GM12865 (cell line): ENCODE measurements at regions not wholly inside any gene's neighbourhood (a gene's known extent, or its start where the extent isn't known, plus 50 kb on each side); places are given as distances from the start of the nearest gene placed in this dataset.
A peak's percentile ranks its signal among the peaks of the same experiment; 100 is the strongest.

ENCODE experiments used
- DNase-seq: peaks from one replicate; pipeline ENCODE4 v3.0.0; 2010; ENCODE audit warnings: low read depth
- H3K4me3 ChIP-seq: 2 replicates; pipeline ENCODE4 v1.5.1; 2011; ENCODE audit warnings: mild to moderate bottlenecking, low read depth, low read length, control low read depth
- TF ChIP-seq, protein P1 (sequence below): IDR thresholded peaks from 2 replicates; pipeline ENCODE4 v1.5.1; 2011; ENCODE audit warnings: low read length, control low read depth, low read depth, inconsistent platforms; ENCODE audit not compliant: insufficient read depth; ENCODE audit errors: missing control alignments

DNA sequence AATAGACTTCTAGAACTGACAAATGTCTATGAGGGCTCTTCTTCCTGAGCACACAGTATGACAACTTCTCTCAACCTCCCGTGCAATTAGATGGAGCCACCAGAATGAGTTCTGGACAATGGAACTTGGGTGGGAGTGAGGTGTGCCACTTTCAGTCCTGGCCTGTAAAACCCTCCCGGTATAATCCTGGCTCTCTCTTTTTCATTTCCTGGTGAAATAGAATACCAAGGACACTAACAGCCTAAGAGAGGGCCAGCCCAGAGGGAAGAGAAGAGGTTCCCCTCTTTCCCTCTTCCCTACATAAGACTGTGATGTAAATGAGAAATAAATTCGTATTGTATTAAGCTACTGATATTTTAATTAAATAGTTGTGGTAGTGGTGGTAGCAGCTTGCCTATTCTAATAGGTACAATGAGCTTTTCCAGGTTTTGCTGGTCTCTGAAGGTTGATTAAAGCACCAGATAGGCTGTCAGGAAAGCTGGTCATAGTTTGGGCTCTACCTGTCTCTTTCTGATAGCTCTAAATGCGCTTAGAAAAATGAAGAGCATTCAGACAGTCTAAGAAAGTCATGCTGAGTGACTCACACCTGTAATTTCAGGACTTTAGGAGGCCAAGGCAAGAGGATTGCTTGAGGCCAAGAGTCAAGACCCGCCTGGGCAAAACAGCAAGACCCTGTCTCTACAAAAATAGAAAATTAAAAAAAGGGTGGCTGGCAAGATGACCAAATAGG, 108.6 kb upstream of the ZNF644 start:
- TF ChIP-seq, protein P1, sequence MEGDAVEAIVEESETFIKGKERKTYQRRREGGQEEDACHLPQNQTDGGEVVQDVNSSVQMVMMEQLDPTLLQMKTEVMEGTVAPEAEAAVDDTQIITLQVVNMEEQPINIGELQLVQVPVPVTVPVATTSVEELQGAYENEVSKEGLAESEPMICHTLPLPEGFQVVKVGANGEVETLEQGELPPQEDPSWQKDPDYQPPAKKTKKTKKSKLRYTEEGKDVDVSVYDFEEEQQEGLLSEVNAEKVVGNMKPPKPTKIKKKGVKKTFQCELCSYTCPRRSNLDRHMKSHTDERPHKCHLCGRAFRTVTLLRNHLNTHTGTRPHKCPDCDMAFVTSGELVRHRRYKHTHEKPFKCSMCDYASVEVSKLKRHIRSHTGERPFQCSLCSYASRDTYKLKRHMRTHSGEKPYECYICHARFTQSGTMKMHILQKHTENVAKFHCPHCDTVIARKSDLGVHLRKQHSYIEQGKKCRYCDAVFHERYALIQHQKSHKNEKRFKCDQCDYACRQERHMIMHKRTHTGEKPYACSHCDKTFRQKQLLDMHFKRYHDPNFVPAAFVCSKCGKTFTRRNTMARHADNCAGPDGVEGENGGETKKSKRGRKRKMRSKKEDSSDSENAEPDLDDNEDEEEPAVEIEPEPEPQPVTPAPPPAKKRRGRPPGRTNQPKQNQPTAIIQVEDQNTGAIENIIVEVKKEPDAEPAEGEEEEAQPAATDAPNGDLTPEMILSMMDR: no peak
- no peak for DNase-seq

DNA sequence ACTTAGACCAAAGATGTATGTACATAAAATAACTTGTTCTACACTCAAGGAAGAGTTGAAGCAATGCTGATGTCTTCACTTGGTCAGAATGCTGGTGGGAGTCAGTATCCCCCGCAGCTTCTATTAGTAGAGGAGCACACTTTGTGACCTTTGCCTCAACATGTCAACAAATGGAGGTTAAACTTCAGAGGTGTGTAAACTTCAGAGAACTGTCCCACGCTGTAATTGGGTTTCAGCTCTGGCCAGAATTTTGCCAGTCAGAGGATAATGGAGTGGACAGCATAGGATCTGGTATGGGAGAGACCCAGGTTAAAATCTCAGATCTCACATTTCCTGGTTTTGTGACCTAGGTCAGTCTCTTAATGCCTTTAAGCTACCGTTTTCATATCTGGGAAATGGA, 107.6 kb upstream of the ZNF644 start:
- no peak for DNase-seq
- TF ChIP-seq, protein P1: no peak

More for the DNA sequence above, 108.6 kb upstream of the ZNF644 start:
- no peak overlapping the region for H3K4me3 ChIP-seq

DNA sequence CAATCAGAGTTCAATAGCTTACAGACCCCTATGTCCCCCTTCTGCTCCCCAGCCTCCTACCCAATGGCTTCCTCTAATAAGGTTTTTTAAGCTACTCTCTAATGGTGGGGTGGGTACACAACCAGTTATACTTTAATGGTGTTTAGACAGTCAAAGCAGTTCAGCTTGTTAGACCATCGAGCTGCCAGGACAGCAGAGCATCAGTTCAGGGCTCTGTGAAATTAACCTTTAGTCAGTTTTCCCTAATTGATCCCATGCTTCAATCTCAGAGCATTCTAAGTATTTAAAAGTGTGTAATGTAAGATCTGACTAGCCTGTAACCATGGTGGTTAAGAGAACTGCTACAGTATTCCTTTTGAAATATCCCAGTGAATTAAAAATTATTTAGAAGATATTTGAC, 107.2 kb upstream of the ZNF644 start:
- TF ChIP-seq, protein P1: no peak
- no peak overlapping the region for H3K4me3 ChIP-seq
- no peak for DNase-seq

More for the DNA sequence above, 107.6 kb upstream of the ZNF644 start:
- H3K4me3 ChIP-seq: no peak overlapping the region

DNA sequence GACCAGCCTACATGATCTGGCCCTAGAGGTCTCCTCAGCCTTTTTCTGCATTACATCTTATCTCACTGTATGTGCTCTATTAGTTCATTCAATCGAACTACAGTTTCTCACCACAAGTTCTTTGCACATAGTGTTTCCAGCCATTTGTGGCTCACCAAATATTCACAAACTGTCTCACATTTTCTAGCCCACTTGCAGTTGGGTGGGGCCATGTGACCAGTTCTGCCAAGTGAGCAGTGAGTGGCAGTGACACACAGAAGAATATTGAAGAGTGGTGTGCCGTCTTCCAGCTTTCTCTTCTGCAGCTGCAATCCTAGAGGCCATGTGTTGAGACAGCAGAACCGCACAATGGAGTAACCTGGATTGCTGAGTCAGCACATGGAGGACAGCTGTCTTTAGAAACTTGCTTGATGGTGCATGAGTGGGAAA, 103.2 kb upstream of the ZNF644 start:
- peak; percentile 46 for DNase-seq
- no peak overlapping the region for H3K4me3 ChIP-seq
- TF ChIP-seq, protein P1: no peak

DNA sequence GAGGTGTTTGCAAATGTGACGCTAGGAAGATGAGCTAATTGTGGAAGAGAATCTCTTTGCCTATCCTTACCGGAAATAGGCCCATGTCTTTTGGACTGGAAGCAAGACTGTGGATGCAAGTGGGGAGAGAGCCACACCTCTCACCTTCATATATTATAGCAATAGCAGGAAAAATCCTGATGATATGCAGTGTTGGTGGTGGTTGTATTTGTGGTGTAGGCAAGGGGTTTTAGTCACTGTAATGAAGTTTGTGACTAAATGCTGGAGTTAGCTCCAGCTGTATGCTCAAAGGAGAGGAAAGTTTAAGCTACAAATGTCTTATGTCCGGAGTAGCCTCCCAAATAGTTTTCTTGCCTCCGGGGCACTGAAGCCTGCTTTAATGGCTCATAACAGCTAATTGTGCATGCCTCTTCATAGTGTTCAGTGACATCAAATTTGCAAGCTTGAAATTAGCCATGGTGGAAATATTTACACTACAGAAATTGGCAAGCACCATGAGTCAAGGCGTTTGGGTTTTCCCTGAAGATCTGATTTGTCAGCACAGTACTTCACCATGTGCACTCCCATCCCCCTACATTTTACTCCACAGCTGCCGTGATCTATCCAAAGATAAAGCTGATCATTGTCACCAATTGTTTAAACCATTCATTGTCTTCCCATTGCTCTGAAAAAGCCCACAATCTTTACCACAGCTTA, 102.6 kb upstream of the ZNF644 start:
- H3K4me3 ChIP-seq: no peak overlapping the region
- DNase-seq: peak; percentile 28
- TF ChIP-seq, protein P1: no peak

DNA sequence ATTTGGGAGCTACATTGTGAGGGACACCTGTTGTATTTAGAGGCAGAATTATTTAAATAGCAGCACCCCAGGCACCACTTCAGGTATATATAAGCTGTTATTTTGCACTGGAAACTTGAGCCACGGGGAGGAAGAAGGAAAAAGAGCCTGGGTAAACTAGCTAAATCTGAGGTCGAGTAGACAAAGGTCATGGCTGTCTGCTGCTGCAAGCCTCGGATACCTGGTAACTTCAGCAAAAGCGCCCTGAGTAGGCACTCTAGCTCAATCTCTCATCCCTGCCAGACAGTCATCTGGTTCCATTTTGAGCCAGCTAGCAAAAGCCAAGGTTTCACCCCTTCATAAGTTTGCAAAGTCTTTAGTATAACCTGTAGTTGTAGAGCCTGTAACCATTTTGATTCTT, 101.9 kb upstream of the ZNF644 start:
- TF ChIP-seq, protein P1: no peak

More for the DNA sequence above, 101.9 kb upstream of the ZNF644 start:
- DNase-seq: no peak
- H3K4me3 ChIP-seq: no peak overlapping the region
